Spleen (tissue), 11 donors: ENCODE measurements at regions not wholly inside any gene's neighbourhood (a gene's known extent, or its start where the extent isn't known, plus 50 kb on each side); places are given as distances from the start of the nearest gene placed in this dataset.
A peak's percentile ranks its signal among the peaks of the same experiment; 100 is the strongest.

Experiments used
- DNase-seq: peaks from one replicate; pipeline ENCODE4 v3.0.0-alpha.2; 2020
- H3K27ac ChIP-seq, 8 donors: fragments of 200-600 bp; sonication (generic) in 7 of 8; 1 replicate in 4 of 8; 2 replicates in 4 of 8; pipeline versions ENCODE4 v1.5.0 to v1.8.0; 2016 to 2021; ENCODE audit warnings: inconsistent platforms in 4 of 8, mild to moderate bottlenecking in 4 of 8, moderate library complexity in 1 of 8
- H3K27me3 ChIP-seq, 7 donors: fragments of 200-600 bp; sonication (generic) in 6 of 7; replicated peaks in 1 of 7; 1 replicate in 4 of 7; 2 replicates in 3 of 7; pipeline versions ENCODE4 v1.5.0 to v1.8.0; 2016 to 2021; ENCODE audit warnings: inconsistent platforms in 3 of 7, mild to moderate bottlenecking in 1 of 7
- H3K36me3 ChIP-seq, 6 donors: fragments of 200-600 bp; sonication (generic) in 5 of 6; 1 replicate in 4 of 6; 2 replicates in 2 of 6; pipeline versions ENCODE4 v1.5.0 to v1.8.0; 2016 to 2021; ENCODE audit warnings: inconsistent platforms in 2 of 6
- H3K4me1 ChIP-seq, 6 donors: fragments of 200-600 bp; sonication (generic) in 5 of 6; 1 replicate in 3 of 6; 2 replicates in 3 of 6; pipeline versions ENCODE4 v1.5.0 to v1.8.0; 2016 to 2021; ENCODE audit warnings: inconsistent platforms in 3 of 6
- H3K4me3 ChIP-seq, 8 donors: fragments of 200-600 bp; sonication (generic) in 7 of 8; 1 replicate in 4 of 8; 2 replicates in 4 of 8; pipeline versions ENCODE4 v1.5.0 to v1.8.0; 2016 to 2021; ENCODE audit warnings: inconsistent platforms in 4 of 8, mild to moderate bottlenecking in 4 of 8, moderate library complexity in 2 of 8
- H3K9me3 ChIP-seq, 8 donors: fragments of 200-600 bp; sonication (generic) in 7 of 8; 1 replicate in 4 of 8; 2 replicates in 4 of 8; pipeline versions ENCODE4 v1.5.0 to v1.8.0; 2016 to 2021; ENCODE audit warnings: inconsistent platforms in 4 of 8
- POLR2A ChIP-seq, 3 donors: fragments of 450-650 bp; IDR thresholded peaks; one replicate each; pipeline ENCODE4 v1.5.1; 2017; ENCODE audit warnings: antibody characterized with exemption in 3 of 3, mild to moderate bottlenecking in 1 of 3
- POLR2AphosphoS5 ChIP-seq, 3 donors: sonication (generic); formaldehyde crosslinking; IDR thresholded peaks; one replicate each; pipeline ENCODE4 v1.5.1; 2017; ENCODE audit warnings: antibody characterized with exemption in 3 of 3
- WGBS, 5 donors: extraction: QIAGEN DNeasy Blood & Tissue Kit in 3 of 5; methylation state at CpG; one replicate each; pipeline versions ENCODE4 v1.1.5 to v1.1.7; 2013 to 2018; 5-methylcytosine and 5-hydroxymethylcytosine counted together
- intact Hi-C: fragments of 100-400 bp; cut with DNase I; formaldehyde crosslinking; loops from one replicate; pipeline ENCODE4 v1.15.0; 2023; ENCODE audit warnings: low total_unique reads
- TF ChIP-seq, protein P1 (sequence below), 11 experiments: fragments of 200-600 bp in 7 of 11; fragments of 450-650 bp in 4 of 11; sonication (generic) in 4 of 11; IDR thresholded peaks in 8 of 11; conservative IDR thresholded peaks in 3 of 11; 1 replicate in 7 of 11; 2 replicates in 4 of 11; pipeline versions ENCODE4 v1.4.0 to v1.8.0; 2016 to 2021; ENCODE audit warnings: antibody characterized with exemption in 11 of 11, inconsistent platforms in 4 of 11, mild to moderate bottlenecking in 1 of 11
- donor health status: healthy with polysubstance abuse.
- donor health status: DM: no; HTN: no; CAD: no; lungs with moderate emphysema.
- donor health status: DM: no; HTN: no; CAD: no.
- donor health status: Bipolar disorder and iron deficiency.
- donor health status: healthy.
- donor health status: DM: no; HTN: no; CAD: no.
- donor health status: DM: yes; HTN: yes; CAD: no.

DNA sequence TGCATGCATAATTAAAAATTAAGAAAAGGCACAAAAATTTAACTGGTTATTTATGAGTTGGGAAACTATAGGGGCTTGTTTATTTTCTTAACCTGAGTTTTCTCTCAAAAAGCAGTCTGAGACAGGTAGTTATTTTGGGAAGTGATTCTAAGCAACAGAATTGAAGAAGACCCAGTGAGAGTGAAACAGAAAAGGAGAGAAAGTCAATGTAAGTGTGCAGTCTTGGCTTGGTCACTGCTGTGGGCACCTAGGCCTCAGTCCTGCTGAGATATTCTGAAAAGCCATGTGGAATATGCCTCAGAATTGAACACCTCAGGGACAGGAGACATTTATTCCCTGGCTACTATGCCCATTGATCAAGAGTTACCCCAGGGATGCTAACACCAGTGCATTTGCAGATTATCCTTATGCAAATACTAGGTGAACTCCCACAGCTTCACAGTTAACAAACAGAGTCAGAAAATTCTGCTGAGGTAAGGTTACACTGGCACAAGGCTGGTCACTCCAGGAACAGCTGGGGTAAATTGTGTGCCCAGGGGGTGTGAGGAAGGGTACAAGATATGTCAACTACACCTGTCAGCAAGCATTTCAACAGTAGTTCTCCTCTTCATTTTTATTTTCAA lies 222.7 kb downstream of the EFHB start:
- Histone ChIP-seq H3K27ac (no peak overlapping the region), H3K36me3 (no peaks in the 10 kb centered on the region), H3K4me3 (no peak overlapping the region), H3K9me3 (no peaks in the 10 kb centered on the region), H3K4me1 (no peaks in the 10 kb centered on the region), H3K27me3 (no peaks in the 10 kb centered on the region)
- intact Hi-C loops: no loop called here
- DNase-seq: no peak
- TF ChIP-seq POLR2AphosphoS5 (IDR thresholded peaks at IDR 0.05): no peak
- no peak for TF ChIP-seq POLR2A (IDR thresholded peaks at IDR 0.05)
- TF ChIP-seq, protein P1, sequence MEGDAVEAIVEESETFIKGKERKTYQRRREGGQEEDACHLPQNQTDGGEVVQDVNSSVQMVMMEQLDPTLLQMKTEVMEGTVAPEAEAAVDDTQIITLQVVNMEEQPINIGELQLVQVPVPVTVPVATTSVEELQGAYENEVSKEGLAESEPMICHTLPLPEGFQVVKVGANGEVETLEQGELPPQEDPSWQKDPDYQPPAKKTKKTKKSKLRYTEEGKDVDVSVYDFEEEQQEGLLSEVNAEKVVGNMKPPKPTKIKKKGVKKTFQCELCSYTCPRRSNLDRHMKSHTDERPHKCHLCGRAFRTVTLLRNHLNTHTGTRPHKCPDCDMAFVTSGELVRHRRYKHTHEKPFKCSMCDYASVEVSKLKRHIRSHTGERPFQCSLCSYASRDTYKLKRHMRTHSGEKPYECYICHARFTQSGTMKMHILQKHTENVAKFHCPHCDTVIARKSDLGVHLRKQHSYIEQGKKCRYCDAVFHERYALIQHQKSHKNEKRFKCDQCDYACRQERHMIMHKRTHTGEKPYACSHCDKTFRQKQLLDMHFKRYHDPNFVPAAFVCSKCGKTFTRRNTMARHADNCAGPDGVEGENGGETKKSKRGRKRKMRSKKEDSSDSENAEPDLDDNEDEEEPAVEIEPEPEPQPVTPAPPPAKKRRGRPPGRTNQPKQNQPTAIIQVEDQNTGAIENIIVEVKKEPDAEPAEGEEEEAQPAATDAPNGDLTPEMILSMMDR (IDR thresholded peaks at IDR 0.05 in 8 of 11, conservative IDR thresholded peaks at IDR 0.05 in 3 of 11): no peak

DNA sequence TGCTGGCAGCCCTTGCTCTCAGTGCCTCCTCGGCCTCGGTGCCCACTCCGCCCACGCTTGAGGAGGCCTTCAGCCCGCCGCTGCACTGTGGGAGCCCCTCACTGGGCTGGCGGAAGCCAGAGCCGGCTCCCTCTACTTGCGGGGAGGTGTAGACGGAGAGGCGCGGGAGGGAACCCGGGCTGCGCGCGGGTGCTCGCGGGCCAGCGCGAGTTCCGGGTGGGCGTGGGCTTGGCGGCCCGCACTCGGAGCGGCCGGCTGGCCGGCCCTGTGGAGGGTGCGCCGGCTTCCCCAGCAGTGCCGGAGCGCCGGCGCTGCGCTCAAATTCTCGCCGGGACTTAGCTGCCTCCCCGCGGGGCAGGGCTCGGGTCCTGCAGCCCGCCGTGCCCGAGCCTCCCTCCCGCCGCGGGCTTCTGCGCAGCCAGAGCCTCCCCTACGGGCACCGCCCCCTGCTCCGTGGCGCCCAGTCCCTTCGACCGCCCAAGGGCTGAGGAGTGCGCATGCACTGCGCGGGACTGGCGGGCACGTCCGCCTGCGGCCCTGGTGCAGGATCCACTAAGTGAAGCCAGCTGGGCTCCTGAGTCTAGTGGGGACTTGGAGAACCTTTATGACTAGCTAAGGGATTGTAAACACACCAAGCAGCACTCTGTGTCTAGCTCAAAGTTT lies 231.5 kb downstream of the EFHB start:
- Histone ChIP-seq H3K9me3 (peaks cover 0 to 10% (median 8%) of the 10 kb centered on the region in 8 donors), H3K27me3 (no peaks in the 10 kb centered on the region), H3K4me1 (no peaks in the 10 kb centered on the region), H3K4me3 (peak overlapping the region in 1 of 8 donors; percentile 6), H3K27ac (no peak overlapping the region), H3K36me3 (no peaks in the 10 kb centered on the region)
- intact Hi-C loops: no loop called here
- DNase-seq: no peak
- 82 to 93% (median 89%) methylated on average over 52 to 60 of the region's 60 CpGs for WGBS, 5 donors
- no peak for TF ChIP-seq POLR2A (IDR thresholded peaks at IDR 0.05)
- TF ChIP-seq POLR2AphosphoS5 (IDR thresholded peaks at IDR 0.05): peak in 1 of 3 donors; percentile 27
- TF ChIP-seq, protein P1 (IDR thresholded peaks at IDR 0.05 in 8 of 11, conservative IDR thresholded peaks at IDR 0.05 in 3 of 11): no peak

DNA sequence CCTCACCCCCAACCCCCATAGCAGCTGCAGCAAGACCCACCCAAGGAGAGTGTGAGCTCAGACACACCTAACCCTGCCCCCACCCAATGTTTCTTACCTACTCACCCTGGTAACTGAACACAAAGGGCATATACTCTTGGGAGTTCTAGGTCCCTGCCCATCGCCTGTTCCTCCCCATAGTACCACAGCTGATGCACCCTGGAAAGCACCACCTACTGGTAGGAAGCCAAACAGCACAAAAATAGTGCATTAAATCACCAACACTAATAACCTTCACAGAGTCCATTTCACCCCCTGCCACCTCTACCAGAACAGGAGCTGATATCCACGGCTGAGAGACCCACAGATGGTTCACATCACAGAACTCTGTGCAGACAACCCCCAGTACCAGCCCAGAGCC lies 245.2 kb downstream of the EFHB start:
- Histone ChIP-seq H3K27ac (no peak overlapping the region), H3K4me1 (no peaks in the 10 kb centered on the region), H3K36me3 (no peaks in the 10 kb centered on the region), H3K27me3 (no peaks in the 10 kb centered on the region), H3K9me3 (peaks cover 0 to 60% (median 34%) of the 10 kb centered on the region in 8 donors), H3K4me3 (no peak overlapping the region)
- TF ChIP-seq, protein P1 (IDR thresholded peaks at IDR 0.05 in 8 of 11, conservative IDR thresholded peaks at IDR 0.05 in 3 of 11): no peak
- TF ChIP-seq POLR2AphosphoS5 (IDR thresholded peaks at IDR 0.05) (no peak), POLR2A (IDR thresholded peaks at IDR 0.05) (no peak)
- no peak for DNase-seq
- intact Hi-C loops: no loop called here
- WGBS, 5 donors: 48 to 74% (median 53%) methylated on average over 2 of the region's 2 CpGs

DNA sequence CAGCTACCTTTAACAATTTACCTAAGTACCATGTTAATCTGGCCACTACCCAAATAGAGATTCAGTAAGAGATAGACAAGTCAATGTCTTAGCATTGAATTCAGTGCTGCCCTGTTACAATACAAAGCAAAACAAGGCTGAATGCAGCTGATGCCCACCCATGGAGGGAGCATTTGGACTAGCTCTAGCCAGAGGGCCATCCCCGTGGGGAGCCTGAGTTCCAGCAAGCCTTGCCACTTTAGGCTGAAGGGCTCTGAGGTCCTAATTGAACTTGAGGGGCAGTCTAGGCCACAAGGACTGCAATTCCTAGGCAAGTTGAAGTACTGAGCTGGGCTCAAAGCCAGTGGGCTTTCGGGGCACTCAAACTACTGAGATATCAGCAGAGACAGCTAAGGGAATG lies 265.9 kb downstream of the EFHB start:
- 64 to 92% (median 81%) methylated on average over 2 of the region's 2 CpGs for WGBS, 5 donors
- DNase-seq: no peak
- TF ChIP-seq, protein P1 (IDR thresholded peaks at IDR 0.05 in 8 of 11, conservative IDR thresholded peaks at IDR 0.05 in 3 of 11): no peak
- no peak for TF ChIP-seq POLR2AphosphoS5 (IDR thresholded peaks at IDR 0.05)
- Histone ChIP-seq H3K27me3 (no peaks in the 10 kb centered on the region), H3K4me3 (no peak overlapping the region), H3K36me3 (no peaks in the 10 kb centered on the region), H3K27ac (no peak overlapping the region), H3K4me1 (no peaks in the 10 kb centered on the region), H3K9me3 (no peaks in the 10 kb centered on the region)
- intact Hi-C loops: no loop called here
